Tibial nerve (tissue), 4 donors: ENCODE measurements at regions not wholly inside any gene's neighbourhood (a gene's known extent, or its start where the extent isn't known, plus 50 kb on each side); places are given as distances from the start of the nearest gene placed in this dataset.

Source experiments
- DNase-seq, 2 donors: peaks; one replicate each; pipeline ENCODE4 v3.0.0-alpha.2; 2019; ENCODE audit warnings: low spot score in 2 of 2
- H3K27ac ChIP-seq, 4 donors: fragments of 200-600 bp; sonication (generic) in 3 of 4; one replicate each; pipeline ENCODE4 v1.5.1; 2017 to 2019; ENCODE audit warnings: mild to moderate bottlenecking in 1 of 4
- H3K27me3 ChIP-seq, 2 donors: fragments of 200-600 bp; sonication (generic) in 1 of 2; one replicate each; pipeline versions ENCODE4 v1.5.1 to v1.6.0; 2017 to 2019
- H3K36me3 ChIP-seq, 3 donors: fragments of 200-600 bp; sonication (generic); one replicate each; pipeline ENCODE4 v1.5.1; 2018 to 2019
- H3K4me1 ChIP-seq, 4 donors: fragments of 200-600 bp; sonication (generic) in 3 of 4; one replicate each; pipeline ENCODE4 v1.5.1; 2017 to 2019
- H3K4me3 ChIP-seq, 4 donors: fragments of 200-600 bp; sonication (generic) in 3 of 4; one replicate each; pipeline ENCODE4 v1.5.1; 2017 to 2019; ENCODE audit warnings: mild to moderate bottlenecking in 1 of 4, moderate library complexity in 1 of 4
- H3K9me3 ChIP-seq, 4 donors: fragments of 200-600 bp; sonication (generic) in 3 of 4; one replicate each; pipeline ENCODE4 v1.5.1; 2017 to 2019
- CTCF ChIP-seq, 5 experiments: fragments of 200-600 bp in 3 of 5; fragments of 450-650 bp in 2 of 5; sonication (generic) in 3 of 5; IDR thresholded peaks; one replicate each; pipeline ENCODE4 v1.5.1; 2016 to 2019; ENCODE audit warnings: antibody characterized with exemption in 5 of 5, mild to moderate bottlenecking in 3 of 5, moderate library complexity in 2 of 5
- EP300 ChIP-seq, 2 donors: sonication (generic); formaldehyde crosslinking; IDR thresholded peaks; one replicate each; pipeline ENCODE4 v1.6.1; 2017; ENCODE audit warnings: antibody characterized with exemption in 2 of 2, mild to moderate bottlenecking in 1 of 2
- POLR2A ChIP-seq, 2 donors: fragments of 450-650 bp; IDR thresholded peaks; one replicate each; pipeline ENCODE4 v1.6.1; 2017; ENCODE audit warnings: antibody characterized with exemption in 2 of 2, mild to moderate bottlenecking in 2 of 2, moderate library complexity in 2 of 2
- WGBS, 2 donors: methylation state at CpG; one replicate each; pipeline ENCODE4 v1.1.5; 2018; 5-methylcytosine and 5-hydroxymethylcytosine counted together

GRCh38 chr1:221815660-221816059 is 73.8 kb upstream of the DUSP10 start:
- no peak overlapping the region for H3K4me3 ChIP-seq
- no peak for DNase-seq
- TF ChIP-seq POLR2A (IDR thresholded peaks at IDR 0.05) (no peak), CTCF (IDR thresholded peaks at IDR 0.05) (no peak), EP300 (IDR thresholded peaks at IDR 0.05) (no peak)
- no peaks in the 10 kb centered on the region for H3K4me1 ChIP-seq
- WGBS, 2 donors = 59 to 78% methylated on average over 1 of the region's 1 CpG
- H3K27ac ChIP-seq = no peak overlapping the region
- peaks cover 0 to 11% (median 1%) of the 10 kb centered on the region in 4 donors for H3K9me3 ChIP-seq
- H3K36me3 ChIP-seq = no peaks in the 10 kb centered on the region
- no peaks in the 10 kb centered on the region for H3K27me3 ChIP-seq

GRCh38 chr1:221813887-221814286 is 72.0 kb upstream of the DUSP10 start:
- Histone ChIP-seq H3K4me3 (no peak overlapping the region), H3K9me3 (peaks cover 0 to 7% (median 1%) of the 10 kb centered on the region in 4 donors), H3K27me3 (no peaks in the 10 kb centered on the region), H3K27ac (no peak overlapping the region), H3K4me1 (no peaks in the 10 kb centered on the region), H3K36me3 (no peaks in the 10 kb centered on the region)
- no peak for DNase-seq
- WGBS, 2 donors = 59 to 75% methylated on average over 1 of the region's 1 CpG
- no peak for TF ChIP-seq POLR2A (IDR thresholded peaks at IDR 0.05)
- TF ChIP-seq CTCF (IDR thresholded peaks at IDR 0.05) = no peak
- no peak for TF ChIP-seq EP300 (IDR thresholded peaks at IDR 0.05)

GRCh38 chr1:221812905-221813597 is 71.2 kb upstream of the DUSP10 start:
- Histone ChIP-seq H3K27me3 (no peaks in the 10 kb centered on the region), H3K27ac (no peak overlapping the region), H3K4me1 (no peaks in the 10 kb centered on the region), H3K4me3 (no peak overlapping the region), H3K36me3 (no peaks in the 10 kb centered on the region), H3K9me3 (no peaks in the 10 kb centered on the region)
- DNase-seq = no peak
- 81 to 82% methylated on average over 8 of the region's 8 CpGs for WGBS, 2 donors
- TF ChIP-seq EP300 (IDR thresholded peaks at IDR 0.05) (no peak), CTCF (IDR thresholded peaks at IDR 0.05) (no peak)

GRCh38 chr1:221812088-221812752 is 70.3 kb upstream of the DUSP10 start:
- H3K9me3 ChIP-seq = no peaks in the 10 kb centered on the region
- DNase-seq = no peak

More at GRCh38 chr1:221812088-221812752, 70.3 kb upstream of the DUSP10 start:
- H3K36me3 ChIP-seq = no peaks in the 10 kb centered on the region
- WGBS, 2 donors = 68 to 90% methylated on average over 2 of the region's 2 CpGs
- no peaks in the 10 kb centered on the region for H3K27me3 ChIP-seq
- H3K4me1 ChIP-seq = no peaks in the 10 kb centered on the region
- TF ChIP-seq EP300 (IDR thresholded peaks at IDR 0.05) = no peak
- no peak for TF ChIP-seq POLR2A (IDR thresholded peaks at IDR 0.05)
- no peak for TF ChIP-seq CTCF (IDR thresholded peaks at IDR 0.05)
- H3K27ac ChIP-seq = no peak overlapping the region
- H3K4me3 ChIP-seq = no peak overlapping the region
